Gastroesophageal sphincter (tissue), 3 donors: ENCODE measurements at regions not wholly inside any gene's neighbourhood (a gene's known extent, or its start where the extent isn't known, plus 50 kb on each side); places are given as distances from the start of the nearest gene placed in this dataset.

Experiments
- CTCF ChIP-seq, 4 experiments: fragments of 200-600 bp in 2 of 4; fragments of 450-650 bp in 2 of 4; sonication (generic) in 1 of 4; IDR thresholded peaks; one replicate each; pipeline ENCODE4 v1.5.1; 2017 to 2019; ENCODE audit warnings: antibody characterized with exemption in 4 of 4, mild to moderate bottlenecking in 2 of 4, moderate library complexity in 2 of 4
- EP300 ChIP-seq: sonication (generic); formaldehyde crosslinking; IDR thresholded peaks from one replicate; pipeline ENCODE4 v1.6.1; 2017; ENCODE audit warnings: antibody characterized with exemption, mild to moderate bottlenecking

- no peak for TF ChIP-seq EP300
- no peak for TF ChIP-seq CTCF (IDR thresholded peaks at IDR 0.05)
These were observed 157.5 kb upstream of the MON1B start for GRCh38 chr16:77033516-77033915.
